K562 (cell line): ENCODE measurements at regions not wholly inside any gene's neighbourhood (a gene's known extent, or its start where the extent isn't known, plus 50 kb on each side); places are given as distances from the start of the nearest gene placed in this dataset.

Source experiments
- ARID1B ChIP-seq: fragments of 450-650 bp; IDR thresholded peaks from 2 replicates; pipeline ENCODE4 v1.6.1; 2016; ENCODE audit warnings: antibody characterized with exemption, mild to moderate bottlenecking, inconsistent platforms
- BCOR ChIP-seq: fragments of 450-650 bp; IDR thresholded peaks from 2 replicates; pipeline ENCODE4 v1.6.1; 2016
- CHD4 ChIP-seq: fragments of 200-600 bp; sonication (generic); IDR thresholded peaks from 3 replicates; pipeline ENCODE4 v1.6.1; 2012; ENCODE audit warnings: low read depth, mild to moderate bottlenecking, mixed read lengths, low read length, inconsistent platforms; ENCODE audit not compliant: insufficient read depth, insufficient replicate concordance, poor library complexity, severe bottlenecking
- CTCF ChIP-seq, 3 experiments: IDR thresholded peaks in 2 of 3; conservative IDR thresholded peaks in 1 of 3; 2 replicates each; pipeline ENCODE4 v1.5.1; 2011 to 2012; ENCODE audit warnings: low read length in 3 of 3, mild to moderate bottlenecking in 3 of 3, control low read depth in 2 of 3, improper control_type of control experiment in 1 of 3, inconsistent platforms in 1 of 3, low read depth in 1 of 3, mixed read lengths in 1 of 3, moderate library complexity in 1 of 3; ENCODE audit not compliant: insufficient read depth in 2 of 3
- E2F6 ChIP-seq, 2 experiments: IDR thresholded peaks; 2 replicates each; pipeline ENCODE4 v1.6.1; 2011; ENCODE audit warnings: borderline replicate concordance in 1 of 2, control low read depth in 1 of 2, low read depth in 1 of 2, low read length in 1 of 2, mild to moderate bottlenecking in 1 of 2, mixed read lengths in 1 of 2, moderate library complexity in 1 of 2; ENCODE audit not compliant: insufficient read depth in 1 of 2, insufficient read length in 1 of 2, poor library complexity in 1 of 2, severe bottlenecking in 1 of 2; ENCODE audit errors: extremely low read depth in 1 of 2
- ETV5 ChIP-seq: sonication (generic); formaldehyde crosslinking; IDR thresholded peaks from 2 replicates; pipeline ENCODE4 v1.4.0; 2020; ENCODE audit warnings: low read depth, mild to moderate bottlenecking, missing genetic modification reagents
- HDAC8 ChIP-seq: fragments of 450-650 bp; IDR thresholded peaks from 2 replicates; pipeline ENCODE4 v1.6.1; 2016; ENCODE audit warnings: mild to moderate bottlenecking, missing genetic modification characterization, moderate library complexity, missing compliant biosample characterization
- HMG20B ChIP-seq: fragments of 250-450 bp; sonication (Bioruptor Pico); IDR thresholded peaks from 2 replicates; pipeline ENCODE4 v1.5.0; 2021; ENCODE audit warnings: mild to moderate bottlenecking
- NCOA2 ChIP-seq, 2 experiments: fragments of 450-650 bp; IDR thresholded peaks; 2 replicates each; pipeline ENCODE4 v1.6.1; 2018; ENCODE audit warnings: mild to moderate bottlenecking in 2 of 2, moderate library complexity in 1 of 2; ENCODE audit not compliant: partially characterized antibody in 2 of 2
- NFATC3 ChIP-seq: fragments of 450-650 bp; IDR thresholded peaks from 2 replicates; pipeline ENCODE4 v1.6.1; 2017; ENCODE audit warnings: mild to moderate bottlenecking
- POLR2B ChIP-seq: fragments of 450-650 bp; IDR thresholded peaks from 2 replicates; pipeline ENCODE4 v1.6.1; 2018; ENCODE audit warnings: low read depth; ENCODE audit not compliant: partially characterized antibody
- PTRF ChIP-seq: fragments of 450-650 bp; IDR thresholded peaks from 2 replicates; pipeline ENCODE4 v1.6.1; 2016; ENCODE audit warnings: mild to moderate bottlenecking, missing genetic modification characterization, missing compliant biosample characterization
- RB1 ChIP-seq: fragments of 450-650 bp; IDR thresholded peaks from 2 replicates; pipeline ENCODE4 v1.6.1; 2017; ENCODE audit warnings: low read depth, mild to moderate bottlenecking
- RBM25 ChIP-seq: fragments of 200-400 bp; formaldehyde crosslinking; IDR thresholded peaks from 2 replicates; pipeline ENCODE4 v1.6.1; 2018; ENCODE audit warnings: low read length, low read depth, moderate library complexity; ENCODE audit not compliant: severe bottlenecking
- RNF219 ChIP-seq: fragments of 250-450 bp; sonication (Bioruptor Pico); IDR thresholded peaks from 2 replicates; pipeline ENCODE4 v1.5.0; 2022; ENCODE audit warnings: mild to moderate bottlenecking
- SMARCC2 ChIP-seq: fragments of 450-650 bp; IDR thresholded peaks from 2 replicates; pipeline ENCODE4 v1.6.1; 2017; ENCODE audit warnings: antibody characterized with exemption, moderate library complexity, mild to moderate bottlenecking, low read depth
- SP2 ChIP-seq: IDR thresholded peaks from 2 replicates; pipeline ENCODE4 v1.6.1; 2011; ENCODE audit warnings: mild to moderate bottlenecking, low read depth, low read length, moderate library complexity; ENCODE audit not compliant: poor library complexity, severe bottlenecking; ENCODE audit errors: extremely low read depth
- TCF15 ChIP-seq: fragments of 250-450 bp; sonication (Bioruptor Pico); IDR thresholded peaks from 2 replicates; pipeline ENCODE4 v1.8.0; 2022; ENCODE audit warnings: moderate library complexity, mild to moderate bottlenecking, inconsistent platforms
- ZBTB5 ChIP-seq: fragments of 450-650 bp; IDR thresholded peaks from 2 replicates; pipeline ENCODE4 v1.6.1; 2017; ENCODE audit warnings: antibody characterized with exemption
- ZNF197 ChIP-seq: fragments of 200-800 bp; sonication (Bioruptor generic); IDR thresholded peaks from 2 replicates; pipeline ENCODE4 v1.6.1; 2016; ENCODE audit warnings: low read depth, missing genetic modification characterization, missing compliant biosample characterization
- ZNF717 ChIP-seq: fragments of 250-450 bp; sonication (Bioruptor Pico); IDR thresholded peaks from 2 replicates; pipeline ENCODE4 v1.5.0; 2021

- TF ChIP-seq ZBTB5, result no peak
- TF ChIP-seq SMARCC2, result no peak
- TF ChIP-seq PTRF, result no peak
- TF ChIP-seq POLR2B, result no peak
- peak; percentile 55 for TF ChIP-seq SP2
- TF ChIP-seq NFATC3, result no peak
- TF ChIP-seq RNF219 (CRISPR knock-in tag), result no peak
- TF ChIP-seq NCOA2 (IDR thresholded peaks at IDR 0.05; ENCODE audit: partially characterized antibody in 2 of 2), result no peak
- TF ChIP-seq RBM25, result peak; percentile 100
- TF ChIP-seq HMG20B (CRISPR knock-in tag), result no peak
- peak; percentile 99 for TF ChIP-seq BCOR
- TF ChIP-seq ARID1B, result 0 out of 2 replicates have a peak, but pooled peaks have one; percentile 8
- TF ChIP-seq ETV5 (CRISPR knock-in tag), result peak; percentile 28; the same call in 1 of the 2 replicates
- TF ChIP-seq CHD4, result peak; percentile 97
- TF ChIP-seq TCF15, result no peak
- TF ChIP-seq ZNF197 (CRISPR knock-in tag), result no peak
- no peak for TF ChIP-seq HDAC8 (tag)
- TF ChIP-seq E2F6 (IDR thresholded peaks at IDR 0.05; ENCODE audit: borderline replicate concordance in 1 of 2, extremely low read depth in 1 of 2, insufficient read depth in 1 of 2, insufficient read length in 1 of 2, low read depth in 1 of 2, low read length in 1 of 2, poor library complexity in 1 of 2, severe bottlenecking in 1 of 2), result peak in 1 of 2 experiments; percentile 41
- peak; percentile 86 for TF ChIP-seq RB1
- TF ChIP-seq CTCF (IDR thresholded peaks at IDR 0.05 in 2 of 3, conservative IDR thresholded peaks at IDR 0.05 in 1 of 3; ENCODE audit: insufficient read depth in 2 of 3, low read depth in 1 of 3, low read length in 3 of 3), result peak; percentile 97 to 99 (median 98)
- no peak for TF ChIP-seq ZNF717 (CRISPR knock-in tag)
Measured at GRCh38 chr16:85303354-85303883, 191.1 kb upstream of the CIBAR2 start (continued).
